ENCODE measurements at regions not wholly inside any gene's neighbourhood (a gene's known extent, or its start where the extent isn't known, plus 50 kb on each side); places are given as distances from the start of the nearest gene placed in this dataset.

- no peak overlapping the region for H3K27ac ChIP-seq
- no peaks in the 10 kb centered on the region for H3K36me3 ChIP-seq
- peaks cover 4% of the 10 kb centered on the region for H3K9me3 ChIP-seq (ENCODE audit: severe bottlenecking)
- H3K27me3 ChIP-seq (ENCODE audit: insufficient read depth, low read depth, severe bottlenecking), result no peaks in the 10 kb centered on the region
- TF ChIP-seq CTCF (IDR thresholded peaks at IDR 0.05; ENCODE audit: low read depth, low read length), result no peak
- DNase-seq, result no peak
- no peak overlapping the region for H3K4me3 ChIP-seq (ENCODE audit: low read depth, low read length)
Observed at GRCh38 chr9:106307670-106308069, 555.3 kb upstream of the ZNF462 start.

GRCh38 chr9:106309925-106310324 lies 553.0 kb upstream of the ZNF462 start:
- no peak overlapping the region for H3K4me3 ChIP-seq (ENCODE audit: low read depth, low read length)
- no peaks in the 10 kb centered on the region for H3K36me3 ChIP-seq

GRCh38 chr9:106310782-106311181 lies 552.2 kb upstream of the ZNF462 start:
- H3K27ac ChIP-seq, result no peak overlapping the region
- TF ChIP-seq CTCF (IDR thresholded peaks at IDR 0.05; ENCODE audit: low read depth, low read length), result no peak
- H3K27me3 ChIP-seq (ENCODE audit: insufficient read depth, low read depth, severe bottlenecking), result no peaks in the 10 kb centered on the region
- DNase-seq, result no peak
- no peaks in the 10 kb centered on the region for H3K36me3 ChIP-seq
- H3K9me3 ChIP-seq (ENCODE audit: severe bottlenecking), result peaks cover 10% of the 10 kb centered on the region
- no peak overlapping the region for H3K4me3 ChIP-seq (ENCODE audit: low read depth, low read length)

More at GRCh38 chr9:106309925-106310324, 553.0 kb upstream of the ZNF462 start:
- no peaks in the 10 kb centered on the region for H3K27me3 ChIP-seq (ENCODE audit: insufficient read depth, low read depth, severe bottlenecking)
- DNase-seq, result no peak
- H3K27ac ChIP-seq, result no peak overlapping the region
- TF ChIP-seq CTCF (IDR thresholded peaks at IDR 0.05; ENCODE audit: low read depth, low read length), result no peak
- peaks cover 10% of the 10 kb centered on the region for H3K9me3 ChIP-seq (ENCODE audit: severe bottlenecking)

GRCh38 chr9:106312906-106313305 lies 550.1 kb upstream of the ZNF462 start:
- Histone ChIP-seq H3K27me3 (ENCODE audit: insufficient read depth, low read depth, severe bottlenecking) (no peaks in the 10 kb centered on the region), H3K27ac (no peak overlapping the region), H3K36me3 (no peaks in the 10 kb centered on the region), H3K9me3 (ENCODE audit: severe bottlenecking) (peaks cover 10% of the 10 kb centered on the region), H3K4me3 (ENCODE audit: low read depth, low read length) (no peak overlapping the region)
- no peak for TF ChIP-seq CTCF (IDR thresholded peaks at IDR 0.05; ENCODE audit: low read depth, low read length)
- DNase-seq, result no peak

GRCh38 chr9:106314476-106314875 lies 548.5 kb upstream of the ZNF462 start:
- Histone ChIP-seq H3K27me3 (ENCODE audit: insufficient read depth, low read depth, severe bottlenecking) (no peaks in the 10 kb centered on the region), H3K36me3 (no peaks in the 10 kb centered on the region), H3K27ac (no peak overlapping the region), H3K9me3 (ENCODE audit: severe bottlenecking) (peaks cover 10% of the 10 kb centered on the region), H3K4me3 (ENCODE audit: low read depth, low read length) (no peak overlapping the region)
- no peak for DNase-seq
- no peak for TF ChIP-seq CTCF (IDR thresholded peaks at IDR 0.05; ENCODE audit: low read depth, low read length)

- no peak for DNase-seq
- Histone ChIP-seq H3K27ac (no peak overlapping the region), H3K36me3 (no peaks in the 10 kb centered on the region), H3K9me3 (ENCODE audit: severe bottlenecking) (no peaks in the 10 kb centered on the region), H3K4me3 (ENCODE audit: low read depth, low read length) (no peak overlapping the region), H3K27me3 (ENCODE audit: insufficient read depth, low read depth, severe bottlenecking) (no peaks in the 10 kb centered on the region)
- TF ChIP-seq CTCF (IDR thresholded peaks at IDR 0.05; ENCODE audit: low read depth, low read length), result no peak
Observed at GRCh38 chr9:106321394-106322180, 541.4 kb upstream of the ZNF462 start.

Data from WERI-Rb-1 (cell line).